Loucy (cell line): ENCODE measurements at regions not wholly inside any gene's neighbourhood (a gene's known extent, or its start where the extent isn't known, plus 50 kb on each side); places are given as distances from the start of the nearest gene placed in this dataset.

ENCODE experiments used
- EZH2phosphoT487 ChIP-seq: fragments of 200-600 bp; IDR thresholded peaks from 2 replicates; pipeline ENCODE4 v1.6.1; 2018; ENCODE audit warnings: antibody characterized with exemption, mild to moderate bottlenecking, moderate library complexity, borderline replicate concordance
- TF ChIP-seq, protein P1 (sequence below): fragments of 200-600 bp; sonication (generic); conservative IDR thresholded peaks from 2 replicates; pipeline ENCODE4 v1.5.1; 2014; ENCODE audit warnings: mild to moderate bottlenecking, antibody characterized with exemption, low read length

DNA sequence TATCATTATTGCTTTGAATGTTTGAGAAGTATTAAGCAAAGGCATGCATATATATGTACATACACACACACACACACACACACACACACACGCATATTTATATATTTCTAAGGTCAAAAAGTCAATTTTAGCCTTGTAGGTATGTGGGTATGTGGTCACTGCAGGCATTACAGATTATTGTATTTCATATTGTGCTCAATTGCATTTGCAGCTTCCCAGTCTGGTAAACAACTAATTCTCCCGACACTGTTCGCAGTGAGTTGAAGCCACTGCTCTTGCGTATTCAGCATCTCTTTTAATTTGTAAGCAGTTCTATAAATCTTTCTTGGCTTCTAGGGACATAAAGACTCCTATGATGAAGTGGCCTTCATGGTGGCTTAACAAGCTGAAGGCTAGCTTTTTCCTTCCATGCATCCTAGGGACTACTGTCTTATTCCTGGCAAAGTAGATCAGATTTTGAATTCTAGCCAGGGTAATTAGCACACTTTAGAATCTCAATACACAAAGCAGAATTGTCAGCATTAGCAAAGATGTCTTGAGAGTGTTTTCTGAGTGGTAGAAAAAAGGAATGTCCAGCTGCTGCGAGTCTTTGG is 368.6 kb upstream of the NEGR1 start:
- TF ChIP-seq, protein P1, sequence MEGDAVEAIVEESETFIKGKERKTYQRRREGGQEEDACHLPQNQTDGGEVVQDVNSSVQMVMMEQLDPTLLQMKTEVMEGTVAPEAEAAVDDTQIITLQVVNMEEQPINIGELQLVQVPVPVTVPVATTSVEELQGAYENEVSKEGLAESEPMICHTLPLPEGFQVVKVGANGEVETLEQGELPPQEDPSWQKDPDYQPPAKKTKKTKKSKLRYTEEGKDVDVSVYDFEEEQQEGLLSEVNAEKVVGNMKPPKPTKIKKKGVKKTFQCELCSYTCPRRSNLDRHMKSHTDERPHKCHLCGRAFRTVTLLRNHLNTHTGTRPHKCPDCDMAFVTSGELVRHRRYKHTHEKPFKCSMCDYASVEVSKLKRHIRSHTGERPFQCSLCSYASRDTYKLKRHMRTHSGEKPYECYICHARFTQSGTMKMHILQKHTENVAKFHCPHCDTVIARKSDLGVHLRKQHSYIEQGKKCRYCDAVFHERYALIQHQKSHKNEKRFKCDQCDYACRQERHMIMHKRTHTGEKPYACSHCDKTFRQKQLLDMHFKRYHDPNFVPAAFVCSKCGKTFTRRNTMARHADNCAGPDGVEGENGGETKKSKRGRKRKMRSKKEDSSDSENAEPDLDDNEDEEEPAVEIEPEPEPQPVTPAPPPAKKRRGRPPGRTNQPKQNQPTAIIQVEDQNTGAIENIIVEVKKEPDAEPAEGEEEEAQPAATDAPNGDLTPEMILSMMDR, result no peak
- TF ChIP-seq EZH2phosphoT487, result no peak
